ENCODE measurements at regions not wholly inside any gene's neighbourhood (a gene's known extent, or its start where the extent isn't known, plus 50 kb on each side); places are given as distances from the start of the nearest gene placed in this dataset.

GRCh38 chr9:75823151-75823550 is 67.3 kb upstream of the PCSK5 start:
- TF ChIP-seq ATF2 (tag by site-specific recombination; IDR thresholded peaks at IDR 0.05; ENCODE audit: low read depth) = no peak
- TF ChIP-seq HIC1 (tag by site-specific recombination; IDR thresholded peaks at IDR 0.05) = no peak

Measured in HEK293 (cell line).